ENCODE measurements at regions not wholly inside any gene's neighbourhood (a gene's known extent, or its start where the extent isn't known, plus 50 kb on each side); places are given as distances from the start of the nearest gene placed in this dataset.
A peak's percentile ranks its signal among the peaks of the same experiment; 100 is the strongest.
"Not testable (repeated sequence)": the region's sequence is repeated elsewhere in the genome, so short reads cannot be mapped to it uniquely, and the experiment has no call there.

DNA sequence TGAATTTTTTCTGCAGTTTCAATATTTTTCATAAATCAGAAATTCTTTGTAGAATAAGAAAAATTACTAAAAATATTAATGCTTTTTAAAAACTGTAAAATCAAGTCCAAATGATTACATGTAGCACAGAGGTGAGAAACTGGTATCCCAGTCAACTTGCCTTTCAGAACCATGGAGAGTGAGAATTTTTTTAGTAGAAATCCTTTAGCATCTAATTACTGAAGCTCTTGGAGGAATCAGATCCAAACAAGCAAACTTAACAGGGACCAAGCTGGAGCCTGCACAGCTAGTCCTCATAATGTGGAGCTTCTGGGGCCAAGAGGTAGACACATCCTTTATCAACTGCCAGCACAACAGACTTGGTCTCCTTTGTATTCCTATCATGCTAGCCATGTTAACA lies 724.5 kb downstream of the TFAP2A start:
- Histone ChIP-seq H3K27ac (ENCODE audit: low read length) (no peak overlapping the region), H3K4me1 (ENCODE audit: control insufficient read depth, insufficient read depth, low read length) (no peaks in the 10 kb centered on the region), H3K9me3 (ENCODE audit: control insufficient read depth, insufficient read depth, low read depth, low read length) (no peaks in the 10 kb centered on the region), H3K36me3 (ENCODE audit: control insufficient read depth, insufficient read depth, low read length) (no peaks in the 10 kb centered on the region), H3K4me3 (ENCODE audit: low read depth in 2 of 2, low read length in 2 of 2) (no peak overlapping the region), H3K27me3 (ENCODE audit: control insufficient read depth, insufficient read depth, low read length) (no peaks in the 10 kb centered on the region)
- TF ChIP-seq, protein P1, sequence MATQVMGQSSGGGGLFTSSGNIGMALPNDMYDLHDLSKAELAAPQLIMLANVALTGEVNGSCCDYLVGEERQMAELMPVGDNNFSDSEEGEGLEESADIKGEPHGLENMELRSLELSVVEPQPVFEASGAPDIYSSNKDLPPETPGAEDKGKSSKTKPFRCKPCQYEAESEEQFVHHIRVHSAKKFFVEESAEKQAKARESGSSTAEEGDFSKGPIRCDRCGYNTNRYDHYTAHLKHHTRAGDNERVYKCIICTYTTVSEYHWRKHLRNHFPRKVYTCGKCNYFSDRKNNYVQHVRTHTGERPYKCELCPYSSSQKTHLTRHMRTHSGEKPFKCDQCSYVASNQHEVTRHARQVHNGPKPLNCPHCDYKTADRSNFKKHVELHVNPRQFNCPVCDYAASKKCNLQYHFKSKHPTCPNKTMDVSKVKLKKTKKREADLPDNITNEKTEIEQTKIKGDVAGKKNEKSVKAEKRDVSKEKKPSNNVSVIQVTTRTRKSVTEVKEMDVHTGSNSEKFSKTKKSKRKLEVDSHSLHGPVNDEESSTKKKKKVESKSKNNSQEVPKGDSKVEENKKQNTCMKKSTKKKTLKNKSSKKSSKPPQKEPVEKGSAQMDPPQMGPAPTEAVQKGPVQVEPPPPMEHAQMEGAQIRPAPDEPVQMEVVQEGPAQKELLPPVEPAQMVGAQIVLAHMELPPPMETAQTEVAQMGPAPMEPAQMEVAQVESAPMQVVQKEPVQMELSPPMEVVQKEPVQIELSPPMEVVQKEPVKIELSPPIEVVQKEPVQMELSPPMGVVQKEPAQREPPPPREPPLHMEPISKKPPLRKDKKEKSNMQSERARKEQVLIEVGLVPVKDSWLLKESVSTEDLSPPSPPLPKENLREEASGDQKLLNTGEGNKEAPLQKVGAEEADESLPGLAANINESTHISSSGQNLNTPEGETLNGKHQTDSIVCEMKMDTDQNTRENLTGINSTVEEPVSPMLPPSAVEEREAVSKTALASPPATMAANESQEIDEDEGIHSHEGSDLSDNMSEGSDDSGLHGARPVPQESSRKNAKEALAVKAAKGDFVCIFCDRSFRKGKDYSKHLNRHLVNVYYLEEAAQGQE (IDR thresholded peaks at IDR 0.05; ENCODE audit: insufficient read depth in 1 of 2, low read depth in 2 of 2, low read length in 1 of 2): peak in 1 of 2 experiments; percentile 75; a peak in 2 of 4 replicates
- TF ChIP-seq, protein P2, sequence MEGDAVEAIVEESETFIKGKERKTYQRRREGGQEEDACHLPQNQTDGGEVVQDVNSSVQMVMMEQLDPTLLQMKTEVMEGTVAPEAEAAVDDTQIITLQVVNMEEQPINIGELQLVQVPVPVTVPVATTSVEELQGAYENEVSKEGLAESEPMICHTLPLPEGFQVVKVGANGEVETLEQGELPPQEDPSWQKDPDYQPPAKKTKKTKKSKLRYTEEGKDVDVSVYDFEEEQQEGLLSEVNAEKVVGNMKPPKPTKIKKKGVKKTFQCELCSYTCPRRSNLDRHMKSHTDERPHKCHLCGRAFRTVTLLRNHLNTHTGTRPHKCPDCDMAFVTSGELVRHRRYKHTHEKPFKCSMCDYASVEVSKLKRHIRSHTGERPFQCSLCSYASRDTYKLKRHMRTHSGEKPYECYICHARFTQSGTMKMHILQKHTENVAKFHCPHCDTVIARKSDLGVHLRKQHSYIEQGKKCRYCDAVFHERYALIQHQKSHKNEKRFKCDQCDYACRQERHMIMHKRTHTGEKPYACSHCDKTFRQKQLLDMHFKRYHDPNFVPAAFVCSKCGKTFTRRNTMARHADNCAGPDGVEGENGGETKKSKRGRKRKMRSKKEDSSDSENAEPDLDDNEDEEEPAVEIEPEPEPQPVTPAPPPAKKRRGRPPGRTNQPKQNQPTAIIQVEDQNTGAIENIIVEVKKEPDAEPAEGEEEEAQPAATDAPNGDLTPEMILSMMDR (IDR thresholded peaks at IDR 0.05): no peak
- CTCF ChIA-PET: no interaction called here
- intact Hi-C loops (cut with micrococcal nuclease; ENCODE audit: unreplicated experiment) (no loop called here), in situ Hi-C loops (cut with HindIII; ENCODE audit: low pct_unique_long_range_greater_than_20kb, low sequenced_read_pairs) (no loop called here)
- ATAC-seq (no peak), DNase-seq (ENCODE audit: low read depth, low spot score) (no peak)
- no TSS peak for BruUV-seq (replicated peaks)
- POLR2A ChIA-PET: no interaction called here

DNA sequence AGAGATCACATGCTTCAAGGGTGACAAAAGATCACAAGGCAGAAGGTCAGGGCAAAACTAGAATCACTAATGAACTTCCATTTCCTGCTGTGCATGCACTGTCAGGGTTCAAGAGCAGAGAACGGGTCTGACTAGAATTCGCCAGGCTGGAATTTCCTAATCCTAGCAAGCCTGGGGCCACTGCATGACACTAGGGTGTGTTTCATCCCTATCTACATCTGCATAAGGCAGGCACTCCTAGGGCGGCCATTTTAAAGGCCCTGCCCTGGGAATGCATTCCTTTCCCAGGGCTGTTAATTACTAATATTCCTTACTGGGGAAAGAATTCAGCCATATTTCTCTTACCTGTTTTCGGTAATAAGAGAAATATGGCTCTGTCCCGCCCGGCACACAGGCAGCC lies 734.1 kb downstream of the TFAP2A start:
- H3K4me3 ChIP-seq (ENCODE audit: low read depth in 2 of 2, low read length in 2 of 2); CTCF ChIA-PET; H3K27ac ChIP-seq (ENCODE audit: low read length); H3K4me1 ChIP-seq (ENCODE audit: control insufficient read depth, insufficient read depth, low read length); intact Hi-C loops (cut with micrococcal nuclease; ENCODE audit: unreplicated experiment); DNase-seq (ENCODE audit: low read depth, low spot score); POLR2A ChIA-PET; H3K9me3 ChIP-seq (ENCODE audit: control insufficient read depth, insufficient read depth, low read depth, low read length); H3K27me3 ChIP-seq (ENCODE audit: control insufficient read depth, insufficient read depth, low read length); BruUV-seq (replicated peaks); H3K36me3 ChIP-seq (ENCODE audit: control insufficient read depth, insufficient read depth, low read length); ATAC-seq; in situ Hi-C loops (cut with HindIII; ENCODE audit: low pct_unique_long_range_greater_than_20kb, low sequenced_read_pairs): not testable (repeated sequence)

DNA sequence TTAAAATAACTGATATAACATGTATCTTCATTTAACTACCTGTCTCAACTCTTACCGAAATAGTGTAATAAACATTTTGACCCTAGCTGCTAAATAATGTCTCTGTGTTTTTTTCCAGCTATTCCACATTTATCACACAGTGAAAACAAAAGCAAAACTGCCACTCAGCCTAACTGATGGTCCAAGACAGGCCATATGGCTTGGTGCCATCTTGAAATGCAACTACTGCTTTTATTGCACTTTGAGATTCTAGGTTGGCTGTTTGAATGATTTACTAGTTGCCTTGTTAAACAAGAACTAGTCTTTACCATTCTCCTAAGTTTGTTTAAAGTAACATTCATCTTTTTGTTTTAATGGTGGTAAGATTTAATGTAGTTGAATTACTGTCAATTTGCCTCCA lies 739.8 kb downstream of the TFAP2A start:
- no peak for ATAC-seq
- intact Hi-C loops (cut with micrococcal nuclease; ENCODE audit: unreplicated experiment): no loop called here
- BruUV-seq (replicated peaks): no TSS peak

More for the DNA sequence above, 739.8 kb downstream of the TFAP2A start:
- H3K27me3 ChIP-seq (ENCODE audit: control insufficient read depth, insufficient read depth, low read length): no peaks in the 10 kb centered on the region
- no peaks in the 10 kb centered on the region for H3K4me1 ChIP-seq (ENCODE audit: control insufficient read depth, insufficient read depth, low read length)
- no peak overlapping the region; the same call in 1 of the 2 replicates for H3K27ac ChIP-seq (ENCODE audit: low read length)
- H3K9me3 ChIP-seq (ENCODE audit: control insufficient read depth, insufficient read depth, low read depth, low read length): no peaks in the 10 kb centered on the region
- H3K36me3 ChIP-seq (ENCODE audit: control insufficient read depth, insufficient read depth, low read length): no peaks in the 10 kb centered on the region; the same call in 1 of the 2 replicates
- POLR2A ChIA-PET: no interaction called here
- CTCF ChIA-PET: no interaction called here
- H3K4me3 ChIP-seq (ENCODE audit: low read depth in 2 of 2, low read length in 2 of 2): no peak overlapping the region
- TF ChIP-seq, protein P1 (IDR thresholded peaks at IDR 0.05; ENCODE audit: insufficient read depth in 1 of 2, low read depth in 2 of 2, low read length in 1 of 2): no peak
- TF ChIP-seq, protein P2 (IDR thresholded peaks at IDR 0.05): no peak
- TF ChIP-seq POLR2AphosphoS5 (IDR thresholded peaks at IDR 0.05; ENCODE audit: low read depth, low read length) (no peak), SIN3A (IDR thresholded peaks at IDR 0.05; ENCODE audit: borderline replicate concordance, insufficient read depth, low read depth, low read length) (no peak), TCF7L2 (IDR thresholded peaks at IDR 0.05; ENCODE audit: low read depth, low read length) (no peak)
- in situ Hi-C loops (cut with HindIII; ENCODE audit: low pct_unique_long_range_greater_than_20kb, low sequenced_read_pairs): no loop called here
- DNase-seq (ENCODE audit: low read depth, low spot score): no peak

Data from Panc1 (cell line).